DOHH2 (cell line): ENCODE measurements at regions not wholly inside any gene's neighbourhood (a gene's known extent, or its start where the extent isn't known, plus 50 kb on each side); places are given as distances from the start of the nearest gene placed in this dataset.
"Not testable (repeated sequence)": the region's sequence is repeated elsewhere in the genome, so short reads cannot be mapped to it uniquely, and the experiment has no call there.

Experiments used
- H3F3A ChIP-seq: fragments of 200-600 bp; sonication (generic), shearing (Covaris generic); 2 replicates; pipeline ENCODE4 v1.6.0; 2016; ENCODE audit warnings: antibody characterized with exemption, mild to moderate bottlenecking; ENCODE audit not compliant: control insufficient read depth, insufficient read depth
- H3K27ac ChIP-seq: fragments of 200-600 bp; sonication (generic); 2 replicates; pipeline ENCODE4 v1.5.1; 2014; ENCODE audit warnings: low read depth, mild to moderate bottlenecking, low read length, moderate library complexity
- H3K27me3 ChIP-seq: fragments of 200-600 bp; sonication (generic); 2 replicates; pipeline ENCODE4 v1.6.1; 2014; ENCODE audit warnings: mild to moderate bottlenecking, low read length, mixed read lengths; ENCODE audit not compliant: control insufficient read depth
- H3K36me3 ChIP-seq: fragments of 200-600 bp; sonication (generic); 2 replicates; pipeline ENCODE4 v1.6.1; 2014; ENCODE audit warnings: mild to moderate bottlenecking, low read length, moderate library complexity, mixed read lengths; ENCODE audit not compliant: control insufficient read depth
- H3K4me1 ChIP-seq: fragments of 200-600 bp; sonication (generic); 2 replicates; pipeline ENCODE4 v1.6.1; 2014; ENCODE audit warnings: mild to moderate bottlenecking, low read length, mixed read lengths; ENCODE audit not compliant: control insufficient read depth
- H3K4me2 ChIP-seq: fragments of 200-600 bp; sonication (generic); 2 replicates; pipeline ENCODE4 v1.6.0; 2014; ENCODE audit warnings: mild to moderate bottlenecking, low read length, moderate library complexity
- H3K4me3 ChIP-seq: fragments of 200-600 bp; sonication (generic); 2 replicates; pipeline ENCODE4 v1.5.1; 2014; ENCODE audit warnings: mild to moderate bottlenecking, low read length, mixed read lengths
- H3K79me2 ChIP-seq: fragments of 200-600 bp; sonication (generic); 2 replicates; pipeline ENCODE4 v1.6.1; 2014; ENCODE audit warnings: mild to moderate bottlenecking, low read length, mixed read lengths; ENCODE audit not compliant: control insufficient read depth
- H3K9me2 ChIP-seq: fragments of 200-600 bp; sonication (generic); replicated peaks from 2 replicates; pipeline ENCODE4 v1.6.1; 2014; ENCODE audit warnings: mild to moderate bottlenecking, low read length, mixed read lengths; ENCODE audit not compliant: control insufficient read depth
- H3K9me3 ChIP-seq: fragments of 200-600 bp; sonication (generic); 2 replicates; pipeline ENCODE4 v1.6.1; 2014; ENCODE audit warnings: antibody characterized with exemption, low read length, mixed read lengths; ENCODE audit not compliant: control insufficient read depth, insufficient read depth
- H4K20me1 ChIP-seq: fragments of 200-600 bp; sonication (generic); 2 replicates; pipeline ENCODE4 v1.6.0; 2014; ENCODE audit warnings: low read depth, mild to moderate bottlenecking, antibody characterized with exemption, low read length, moderate library complexity; ENCODE audit not compliant: control insufficient read depth, insufficient read depth
- CTCF ChIP-seq: fragments of 200-600 bp; sonication (generic); IDR thresholded peaks from one replicate; pipeline ENCODE4 v1.5.1; 2014; ENCODE audit warnings: antibody characterized with exemption, mild to moderate bottlenecking, low read depth, low read length; ENCODE audit not compliant: poor library complexity, severe bottlenecking
- EZH2phosphoT487 ChIP-seq: fragments of 200-600 bp; sonication (generic); IDR thresholded peaks from 2 replicates; pipeline ENCODE4 v1.6.1; 2017; ENCODE audit warnings: borderline replicate concordance, mild to moderate bottlenecking, antibody characterized with exemption, low read length, moderate library complexity, mixed read lengths

GRCh38 chr7:47069385-47070076 is 512.4 kb downstream of the TNS3 start:
- TF ChIP-seq CTCF: no peak
- TF ChIP-seq EZH2phosphoT487: no peak
- Histone ChIP-seq H3K79me2 (no peaks in the 10 kb centered on the region), H3K27ac (no peak overlapping the region), H3K9me2 (no peaks in the 10 kb centered on the region), H3K9me3 (no peaks in the 10 kb centered on the region), H3K27me3 (no peaks in the 10 kb centered on the region), H3K4me2 (no peak overlapping the region), H3K36me3 (no peaks in the 10 kb centered on the region), H3K4me1 (no peaks in the 10 kb centered on the region), H3K4me3 (no peak overlapping the region), H3F3A (no peaks in the 10 kb centered on the region), H4K20me1 (no peaks in the 10 kb centered on the region)

GRCh38 chr7:47066976-47067614 is 514.8 kb downstream of the TNS3 start:
- H3F3A ChIP-seq: no peaks in the 10 kb centered on the region
- no peak overlapping the region for H3K4me2 ChIP-seq
- H3K9me2 ChIP-seq: no peaks in the 10 kb centered on the region
- no peaks in the 10 kb centered on the region for H3K36me3 ChIP-seq
- no peak overlapping the region for H3K27ac ChIP-seq
- H3K4me1 ChIP-seq: no peaks in the 10 kb centered on the region
- H4K20me1 ChIP-seq: no peaks in the 10 kb centered on the region
- TF ChIP-seq EZH2phosphoT487 (no peak), CTCF (no peak)
- no peaks in the 10 kb centered on the region for H3K27me3 ChIP-seq
- no peaks in the 10 kb centered on the region for H3K9me3 ChIP-seq
- H3K4me3 ChIP-seq: no peak overlapping the region
- H3K79me2 ChIP-seq: no peaks in the 10 kb centered on the region

DNA sequence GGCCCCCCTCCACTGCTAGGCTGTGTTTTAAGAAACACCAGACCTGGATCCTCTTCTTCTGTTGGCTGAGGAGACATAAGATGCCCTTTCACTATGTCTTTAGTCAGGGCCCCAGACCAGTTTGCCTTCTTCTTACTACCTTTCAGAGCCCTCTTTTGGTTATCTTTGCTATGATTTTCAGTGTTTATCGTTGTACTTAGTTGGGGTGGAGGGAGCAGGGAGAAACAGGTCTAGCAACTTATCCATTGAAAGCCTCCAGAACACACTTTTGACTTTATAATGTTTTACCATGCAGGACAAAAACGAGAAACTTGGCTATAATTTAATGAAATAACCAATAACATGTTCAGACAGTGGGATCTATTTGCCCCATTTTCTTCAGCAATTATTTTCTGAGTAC is 525.2 kb downstream of the TNS3 start:
- H4K20me1 ChIP-seq: no peaks in the 10 kb centered on the region
- H3F3A ChIP-seq: no peaks in the 10 kb centered on the region
- H3K27me3 ChIP-seq: no peaks in the 10 kb centered on the region
- H3K4me1 ChIP-seq: no peaks in the 10 kb centered on the region
- no peaks in the 10 kb centered on the region for H3K9me2 ChIP-seq
- H3K9me3 ChIP-seq: no peaks in the 10 kb centered on the region
- no peak overlapping the region for H3K4me2 ChIP-seq
- no peaks in the 10 kb centered on the region for H3K36me3 ChIP-seq
- H3K4me3 ChIP-seq: no peak overlapping the region
- no peak overlapping the region for H3K27ac ChIP-seq
- TF ChIP-seq EZH2phosphoT487: no peak
- no peak for TF ChIP-seq CTCF
- no peaks in the 10 kb centered on the region for H3K79me2 ChIP-seq

DNA sequence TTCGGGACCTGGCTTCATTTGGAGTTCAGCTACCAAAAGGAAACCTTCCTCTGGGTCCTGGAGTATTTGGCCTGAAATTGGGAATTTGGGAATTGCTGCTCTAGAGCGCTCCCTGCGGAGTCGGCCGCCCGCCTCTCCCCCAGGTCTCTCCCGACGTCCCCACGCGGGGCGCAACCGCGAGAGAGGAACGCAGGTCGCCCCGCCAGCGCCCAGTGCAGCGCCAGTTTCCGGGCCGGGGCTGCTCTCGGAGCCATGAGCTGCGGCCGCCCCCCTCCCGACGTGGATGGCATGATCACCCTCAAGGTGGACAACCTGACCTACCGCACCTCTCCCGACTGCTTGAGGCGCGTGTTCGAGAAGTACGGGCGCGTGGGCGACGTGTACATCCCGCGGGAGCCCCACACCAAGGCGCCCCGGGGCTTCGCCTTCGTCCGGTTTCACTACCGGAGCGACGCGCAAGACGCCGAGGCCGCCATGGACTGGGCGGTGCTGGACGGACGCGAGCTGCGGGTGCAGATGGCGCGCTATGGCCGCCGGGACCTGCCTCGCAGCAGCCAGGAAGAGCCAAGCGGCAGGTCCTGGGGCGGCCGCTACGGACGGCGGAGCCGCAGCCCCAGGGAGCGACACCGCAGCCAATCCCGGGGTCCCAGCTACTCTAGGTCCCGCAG is 529.2 kb downstream of the TNS3 start:
- H3K9me3 ChIP-seq, H3K27ac ChIP-seq, H3K4me3 ChIP-seq, H3K9me2 ChIP-seq, H3K79me2 ChIP-seq, H4K20me1 ChIP-seq, H3K4me1 ChIP-seq, H3K36me3 ChIP-seq, H3F3A ChIP-seq, H3K4me2 ChIP-seq, H3K27me3 ChIP-seq: not testable (repeated sequence)
